Endothelial cell of umbilical vein (primary cell): ENCODE measurements at regions not wholly inside any gene's neighbourhood (a gene's known extent, or its start where the extent isn't known, plus 50 kb on each side); places are given as distances from the start of the nearest gene placed in this dataset.
"Not testable (repeated sequence)": the region's sequence is repeated elsewhere in the genome, so short reads cannot be mapped to it uniquely, and the experiment has no call there.

Experiments
- BruUV-seq: library from RNA; stranded (reverse); fragments of 400-500 nt; replicated peaks from 2 replicates; lab custom pipeline; 2021; lab: Mats Ljungman, UMichigan
- CTCF ChIA-PET: fragments of 300-600, 350-600 bp; sonication (Branson Sonifier 250); formaldehyde crosslinking; loops from one replicate; lab custom pipeline; 2021; ENCODE audit warnings: antibody characterized with exemption, inconsistent platforms; lab: Charles Lee
- POLR2A ChIA-PET: fragments of 300-600, 350-600 bp; sonication (Branson Sonifier 250); formaldehyde crosslinking; loops from one replicate; lab custom pipeline; 2021; ENCODE audit warnings: antibody characterized with exemption, inconsistent platforms; lab: Charles Lee
- DNase-seq: peaks from one replicate; pipeline ENCODE4 v3.0.0-alpha.2; 2011; ENCODE audit warnings: low read depth, low spot score
- FAIRE-seq: peaks from 2 replicates; lab custom pipeline; 2011; peaks lifted over from hg19 to GRCh38; lab: Jason Lieb, UNC
- H2AFZ ChIP-seq: 2 replicates; pipeline ENCODE4 v1.6.0; 2012; ENCODE audit warnings: low read depth, low read length, control low read depth, inconsistent platforms
- H3K27ac ChIP-seq: 2 replicates; pipeline ENCODE4 v1.5.1; 2011; ENCODE audit warnings: low read depth, mild to moderate bottlenecking, control low read depth, low read length, moderate library complexity; ENCODE audit not compliant: insufficient read depth
- H3K27me3 ChIP-seq, 2 experiments: 2 replicates each; pipeline versions ENCODE4 v1.6.0 to v1.6.1; 2011; ENCODE audit warnings: low read length in 2 of 2, mixed read lengths in 1 of 2; ENCODE audit not compliant: control insufficient read depth in 2 of 2, insufficient read depth in 2 of 2
- H3K36me3 ChIP-seq, 2 experiments: 2 replicates in 1 of 2; 3 replicates in 1 of 2; pipeline ENCODE4 v1.5.1; 2011; ENCODE audit warnings: low read length in 2 of 2, mild to moderate bottlenecking in 1 of 2, moderate library complexity in 1 of 2; ENCODE audit not compliant: control insufficient read depth in 2 of 2, insufficient read depth in 2 of 2; ENCODE audit errors: extremely low read depth in 1 of 2
- H3K4me1 ChIP-seq: 3 replicates; pipeline ENCODE4 v1.5.1; 2011; ENCODE audit warnings: mild to moderate bottlenecking, low read length; ENCODE audit not compliant: control insufficient read depth, insufficient read depth; ENCODE audit errors: extremely low read depth
- H3K4me2 ChIP-seq: 2 replicates; pipeline ENCODE4 v1.6.1; 2011; ENCODE audit warnings: low read length, control low read depth, mixed read lengths; ENCODE audit not compliant: insufficient read depth
- H3K4me3 ChIP-seq, 3 experiments: fragments of 200-600 bp in 1 of 3; sonication (generic), shearing (Covaris generic) in 1 of 3; replicated peaks in 1 of 3; 2 replicates each; pipeline ENCODE4 v1.5.1; 2011 to 2016; ENCODE audit warnings: control low read depth in 3 of 3, low read length in 3 of 3, mild to moderate bottlenecking in 2 of 3, inconsistent platforms in 1 of 3, low read depth in 1 of 3, moderate library complexity in 1 of 3; ENCODE audit not compliant: insufficient read depth in 1 of 3
- H3K79me2 ChIP-seq: 2 replicates; pipeline ENCODE4 v1.6.0; 2012; ENCODE audit warnings: low read length, inconsistent platforms; ENCODE audit not compliant: control insufficient read depth, insufficient read depth
- H3K9ac ChIP-seq: replicated peaks from 2 replicates; pipeline ENCODE3; 2011; ENCODE audit warnings: low read length, control low read depth; ENCODE audit not compliant: insufficient read depth; ENCODE audit errors: extremely low read depth
- H3K9me1 ChIP-seq: replicated peaks from 3 replicates; pipeline ENCODE4 v1.6.0; 2011; ENCODE audit warnings: mild to moderate bottlenecking, low read length; ENCODE audit not compliant: control insufficient read depth, insufficient read depth; ENCODE audit errors: extremely low read depth
- H3K9me3 ChIP-seq: replicated peaks from 2 replicates; pipeline ENCODE4 v1.5.1; 2012; ENCODE audit warnings: low read length, inconsistent platforms; ENCODE audit not compliant: control insufficient read depth, insufficient read depth
- H4K20me1 ChIP-seq: replicated peaks from 2 replicates; pipeline ENCODE3; 2011; ENCODE audit warnings: mild to moderate bottlenecking, low read length; ENCODE audit not compliant: control insufficient read depth, insufficient read depth; ENCODE audit errors: extremely low read depth
- CTCF ChIP-seq, 2 donors: IDR thresholded peaks; 1 replicate in 1 of 2; 2 replicates in 1 of 2; pipeline ENCODE4 v1.5.1; 2011; ENCODE audit warnings: low read length in 2 of 2, mild to moderate bottlenecking in 2 of 2, moderate library complexity in 2 of 2, control low read depth in 1 of 2, inconsistent platforms in 1 of 2, low read depth in 1 of 2; ENCODE audit not compliant: insufficient read depth in 1 of 2; ENCODE audit errors: extremely low read depth in 1 of 2
- EZH2 ChIP-seq: IDR thresholded peaks from 2 replicates; pipeline ENCODE4 v1.6.1; 2012; ENCODE audit warnings: borderline replicate concordance, low read depth, mild to moderate bottlenecking, moderate library complexity, low read length, inconsistent platforms; ENCODE audit not compliant: severe bottlenecking
- FOS ChIP-seq: IDR thresholded peaks from 2 replicates; pipeline ENCODE4 v1.6.1; 2011; ENCODE audit warnings: mild to moderate bottlenecking, low read length, moderate library complexity, borderline replicate concordance; ENCODE audit not compliant: insufficient read depth
- GATA2 ChIP-seq: IDR thresholded peaks from 2 replicates; pipeline ENCODE4 v1.7.0; 2011; ENCODE audit warnings: low read depth, mild to moderate bottlenecking, moderate library complexity, mixed read lengths, low read length; ENCODE audit not compliant: insufficient read length, insufficient read depth
- JUN ChIP-seq: IDR thresholded peaks from 2 replicates; pipeline ENCODE4 v1.6.1; 2011; ENCODE audit warnings: borderline replicate concordance, low read depth; ENCODE audit not compliant: insufficient read length, insufficient read depth
- MAX ChIP-seq: IDR thresholded peaks from 2 replicates; pipeline ENCODE4 v1.6.1; 2011; ENCODE audit not compliant: insufficient read depth, insufficient read length
- MYC ChIP-seq: IDR thresholded peaks from one replicate; pipeline ENCODE4 v1.6.1; 2011; ENCODE audit warnings: mild to moderate bottlenecking, low read depth, low read length
- POLR2A ChIP-seq: IDR thresholded peaks from 2 replicates; pipeline ENCODE4 v1.6.1; 2012; ENCODE audit warnings: low read depth, mild to moderate bottlenecking, control low read depth, low read length
- POLR2AphosphoS5 ChIP-seq: IDR thresholded peaks from 2 replicates; pipeline ENCODE4 v1.6.1; 2012; ENCODE audit warnings: low read depth, mild to moderate bottlenecking, control low read depth, low read length, moderate library complexity; ENCODE audit not compliant: insufficient read depth
- dilution Hi-C: fragments of 300-500 bp; cut with MboI; formaldehyde crosslinking; loops from one replicate; pipeline ENCODE4 v1.15.0; 2019; ENCODE audit warnings: low sequenced_read_pairs; ENCODE audit not compliant: extremely low pct_ligation_motif_present
- intact Hi-C: fragments of 100-400 bp; cut with micrococcal nuclease; formaldehyde crosslinking; loops from one replicate; pipeline ENCODE4 v1.10.0; 2022

- H3K9me1 ChIP-seq, result no peaks in the 10 kb centered on the region
- intact Hi-C loops (no loop called here), dilution Hi-C loops (no loop called here)
- no peaks in the 10 kb centered on the region for H3K36me3 ChIP-seq
- no peak overlapping the region for H3K27ac ChIP-seq
- no peak overlapping the region for H3K4me3 ChIP-seq
- H3K4me2 ChIP-seq, result no peak overlapping the region
- POLR2A ChIA-PET, result interaction anchor here (0.6 kb wide), 1 partner anchor 140 kb away, joined by 3 read pairs; no protein-coding TSS in a partner anchor
- CTCF ChIA-PET, result interaction anchor here (0.6 to 1.0 kb wide), 5 partner anchors 81 to 525 kb away, joined by 3 read pairs; no protein-coding TSS in a partner anchor
- BruUV-seq, result no TSS peak
- no peaks in the 10 kb centered on the region for H3K27me3 ChIP-seq
- FAIRE-seq, result no peak
- TF ChIP-seq GATA2 (no peak), FOS (no peak), MYC (no peak), POLR2A (no peak), EZH2 (no peak), JUN (no peak), CTCF (IDR thresholded peaks at IDR 0.05; ENCODE audit: extremely low read depth in 1 of 2, insufficient read depth in 1 of 2, low read depth in 1 of 2, low read length in 2 of 2) (no peak), MAX (no peak), POLR2AphosphoS5 (no peak)
- DNase-seq, result no peak
- H2AFZ ChIP-seq, result no peak overlapping the region
- H3K9me3 ChIP-seq, result no peaks in the 10 kb centered on the region
- H3K79me2 ChIP-seq, result no peaks in the 10 kb centered on the region
- H3K9ac ChIP-seq, result no peak overlapping the region
- no peaks in the 10 kb centered on the region for H4K20me1 ChIP-seq
- no peaks in the 10 kb centered on the region for H3K4me1 ChIP-seq
These were observed 125.1 kb upstream of the TNP1 start for GRCh38 chr2:216984937-216985336.

- H3K79me2 ChIP-seq, H3K27me3 ChIP-seq, H3K4me2 ChIP-seq, H3K27ac ChIP-seq, H3K9me1 ChIP-seq, CTCF ChIA-PET, intact Hi-C loops, DNase-seq, FAIRE-seq, H4K20me1 ChIP-seq, H3K36me3 ChIP-seq, H3K4me1 ChIP-seq, H3K4me3 ChIP-seq, H3K9ac ChIP-seq, H2AFZ ChIP-seq, POLR2A ChIA-PET, H3K9me3 ChIP-seq, dilution Hi-C loops, BruUV-seq: not testable (repeated sequence)
These were observed 122.1 kb upstream of the TNP1 start for GRCh38 chr2:216981951-216982350.

GRCh38 chr2:216980510-216980909, 120.6 kb upstream of the TNP1 start:
- H2AFZ ChIP-seq, intact Hi-C loops, FAIRE-seq, H3K4me2 ChIP-seq, H3K27ac ChIP-seq, DNase-seq, POLR2A ChIA-PET, H3K9me3 ChIP-seq, H3K79me2 ChIP-seq, H3K4me3 ChIP-seq, BruUV-seq, dilution Hi-C loops, H4K20me1 ChIP-seq, CTCF ChIA-PET, H3K4me1 ChIP-seq, H3K9ac ChIP-seq, H3K36me3 ChIP-seq, H3K9me1 ChIP-seq, H3K27me3 ChIP-seq: not testable (repeated sequence)
